ENCODE measurements at regions not wholly inside any gene's neighbourhood (a gene's known extent, or its start where the extent isn't known, plus 50 kb on each side); places are given as distances from the start of the nearest gene placed in this dataset.

GRCh38 chr6:138692058-138692977 lies 81.3 kb upstream of the CCDC28A start (continued):
- TF ChIP-seq ZNF687 (IDR thresholded peaks at IDR 0.05) (peak; percentile 61), CHD2 (IDR thresholded peaks at IDR 0.05; ENCODE audit: borderline replicate concordance, low read depth, low read length) (peak; percentile 66), NBN (IDR thresholded peaks at IDR 0.05) (peak; percentile 40; the same call in 1 of the 2 replicates), IKZF1 (conservative IDR thresholded peaks at IDR 0.05) (peak; percentile 83), TCF12 (IDR thresholded peaks at IDR 0.05; ENCODE audit: low read depth, low read length) (0 out of 2 replicates have a peak, but pooled peaks have one; percentile 8), MEF2B (IDR thresholded peaks at IDR 0.05; ENCODE audit: partially characterized antibody, poor library complexity, severe bottlenecking) (peak; percentile 55), BACH1 (IDR thresholded peaks at IDR 0.05; ENCODE audit: borderline replicate concordance) (peak; percentile 90), ZSCAN29 (IDR thresholded peaks at IDR 0.05) (peak; percentile 57; the same call in 1 of the 2 replicates), RAD21 (IDR thresholded peaks at IDR 0.05; ENCODE audit: insufficient read depth, low read depth, low read length) (peak; percentile 37; the same call in 1 of the 2 replicates), CTCF (IDR thresholded peaks at IDR 0.05 in 2 of 3, conservative IDR thresholded peaks at IDR 0.05 in 1 of 3; ENCODE audit: control insufficient read depth in 2 of 3, extremely low read depth in 1 of 3, insufficient read depth in 1 of 3, low read depth in 3 of 3, low read length in 3 of 3) (peak; percentile 58 to 74 (median 72); a peak in 5 of 6 replicates), ELK1 (IDR thresholded peaks at IDR 0.05; ENCODE audit: low read depth, low read length) (no peak), BHLHE40 (IDR thresholded peaks at IDR 0.05; ENCODE audit: borderline replicate concordance in 1 of 2, low read depth in 2 of 2, low read length in 1 of 2) (peak in 1 of 2 experiments; percentile 57; a peak in 2 of 4 replicates), ZBTB4 (CRISPR knock-in tag; IDR thresholded peaks at IDR 0.05) (no peak), SMARCA5 (IDR thresholded peaks at IDR 0.05) (peak; percentile 92), NFXL1 (IDR thresholded peaks at IDR 0.05; ENCODE audit: borderline replicate concordance) (peak; percentile 27; the same call in 1 of the 2 replicates), RELA (IDR thresholded peaks at IDR 0.05; ENCODE audit: borderline replicate concordance, partially characterized antibody) (peak; percentile 72), NFIC (IDR thresholded peaks at IDR 0.05; ENCODE audit: low read depth, low read length) (no peak), NR2F1 (conservative IDR thresholded peaks at IDR 0.05) (peak; percentile 70), SMC3 (IDR thresholded peaks at IDR 0.05; ENCODE audit: borderline replicate concordance, low read length) (peak; percentile 67)

All from GM12878 (cell line).